Kidney (tissue), 13 donors: ENCODE measurements at regions not wholly inside any gene's neighbourhood (a gene's known extent, or its start where the extent isn't known, plus 50 kb on each side); places are given as distances from the start of the nearest gene placed in this dataset.

Experiments
- DNase-seq, 5 donors: peaks; one replicate each; pipeline ENCODE4 v3.0.0-alpha.2; 2013 to 2020
- FAIRE-seq: peaks from 2 replicates; lab custom pipeline; 2012; peaks lifted over from hg19 to GRCh38; lab: Jason Lieb, UNC
- H3K27ac ChIP-seq, 2 donors: one replicate each; pipeline ENCODE4 v1.7.0; 2013; ENCODE audit warnings: low read depth in 2 of 2, low read length in 2 of 2, inconsistent platforms in 1 of 2
- H3K27me3 ChIP-seq: one replicate; pipeline ENCODE4 v1.7.1; 2013; ENCODE audit warnings: low read length, inconsistent platforms; ENCODE audit not compliant: control insufficient read depth, insufficient read depth
- H3K36me3 ChIP-seq, 3 donors: one replicate each; pipeline versions ENCODE4 v1.7.0 to v1.7.1; 2013; ENCODE audit warnings: low read length in 3 of 3, control low read depth in 1 of 3, inconsistent platforms in 1 of 3; ENCODE audit not compliant: insufficient read depth in 3 of 3, control insufficient read depth in 2 of 3
- H3K4me1 ChIP-seq, 3 donors: one replicate each; pipeline versions ENCODE4 v1.7.0 to v1.7.1; 2013; ENCODE audit warnings: low read length in 3 of 3, inconsistent platforms in 1 of 3, low read depth in 1 of 3; ENCODE audit not compliant: control insufficient read depth in 2 of 3, insufficient read depth in 2 of 3
- H3K4me3 ChIP-seq, 3 donors: one replicate each; pipeline versions ENCODE4 v1.7.0 to v1.8.1; 2013; ENCODE audit warnings: low read length in 3 of 3, control low read depth in 1 of 3, inconsistent platforms in 1 of 3
- H3K9ac ChIP-seq, 3 donors: one replicate each; pipeline versions ENCODE4 v1.7.0 to v1.7.1; 2013; ENCODE audit warnings: low read length in 3 of 3, control low read depth in 1 of 3, inconsistent platforms in 1 of 3
- H3K9me3 ChIP-seq, 3 donors: one replicate each; pipeline versions ENCODE4 v1.7.0 to v1.7.1; 2013; ENCODE audit warnings: low read length in 3 of 3, control low read depth in 1 of 3, inconsistent platforms in 1 of 3; ENCODE audit not compliant: control insufficient read depth in 2 of 3, insufficient read depth in 1 of 3
- intact Hi-C: fragments of 100-400 bp; cut with DNase I; formaldehyde crosslinking; loops from one replicate; pipeline ENCODE4 v1.11.1; 2022
- TF ChIP-seq, protein P1 (sequence below): IDR thresholded peaks from 3 replicates; pipeline ENCODE4 v1.5.1; 2012; ENCODE audit warnings: mild to moderate bottlenecking, moderate library complexity, borderline replicate concordance; ENCODE audit not compliant: insufficient read depth; ENCODE audit errors: extremely low read depth
- donor health status: control.
- donor health status: control.
- donor health status: control.
- donor health status: control.
- donor health status: control.
- donor health status: DM: yes; HTN: yes; CAD: no.
- donor health status: Normal renal cell carcinoma (clear cell type).

DNA sequence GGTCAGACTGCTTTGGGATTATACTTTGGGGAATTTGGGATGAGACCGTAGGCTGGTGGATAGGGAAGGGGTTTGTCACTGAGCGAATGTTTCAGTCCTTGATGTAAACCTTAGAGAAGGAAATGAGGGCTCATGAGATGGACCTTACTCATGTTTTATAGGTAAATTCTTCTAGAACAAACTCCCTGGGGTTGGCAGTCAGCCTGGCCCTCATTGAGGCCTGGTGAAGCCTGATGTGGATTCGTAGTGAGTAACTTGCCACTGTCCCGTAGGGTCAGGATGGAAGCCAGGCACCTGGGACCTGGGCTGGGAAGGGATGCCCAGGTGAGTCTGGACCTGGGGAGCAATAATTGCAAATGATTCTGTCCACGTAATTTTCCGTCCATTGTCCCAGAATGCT is 258.3 kb downstream of the LPIN1 start:
- Histone ChIP-seq H3K9me3 (no peaks in the 10 kb centered on the region), H3K4me1 (peaks cover 0 to 19% (median 8%) of the 10 kb centered on the region in 3 donors), H3K4me3 (no peak overlapping the region), H3K9ac (no peak overlapping the region), H3K27me3 (no peaks in the 10 kb centered on the region), H3K27ac (no peak overlapping the region), H3K36me3 (no peaks in the 10 kb centered on the region)
- FAIRE-seq (no peak), DNase-seq (no peak)
- TF ChIP-seq, protein P1, sequence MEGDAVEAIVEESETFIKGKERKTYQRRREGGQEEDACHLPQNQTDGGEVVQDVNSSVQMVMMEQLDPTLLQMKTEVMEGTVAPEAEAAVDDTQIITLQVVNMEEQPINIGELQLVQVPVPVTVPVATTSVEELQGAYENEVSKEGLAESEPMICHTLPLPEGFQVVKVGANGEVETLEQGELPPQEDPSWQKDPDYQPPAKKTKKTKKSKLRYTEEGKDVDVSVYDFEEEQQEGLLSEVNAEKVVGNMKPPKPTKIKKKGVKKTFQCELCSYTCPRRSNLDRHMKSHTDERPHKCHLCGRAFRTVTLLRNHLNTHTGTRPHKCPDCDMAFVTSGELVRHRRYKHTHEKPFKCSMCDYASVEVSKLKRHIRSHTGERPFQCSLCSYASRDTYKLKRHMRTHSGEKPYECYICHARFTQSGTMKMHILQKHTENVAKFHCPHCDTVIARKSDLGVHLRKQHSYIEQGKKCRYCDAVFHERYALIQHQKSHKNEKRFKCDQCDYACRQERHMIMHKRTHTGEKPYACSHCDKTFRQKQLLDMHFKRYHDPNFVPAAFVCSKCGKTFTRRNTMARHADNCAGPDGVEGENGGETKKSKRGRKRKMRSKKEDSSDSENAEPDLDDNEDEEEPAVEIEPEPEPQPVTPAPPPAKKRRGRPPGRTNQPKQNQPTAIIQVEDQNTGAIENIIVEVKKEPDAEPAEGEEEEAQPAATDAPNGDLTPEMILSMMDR = no peak
- intact Hi-C loops = no loop called here

DNA sequence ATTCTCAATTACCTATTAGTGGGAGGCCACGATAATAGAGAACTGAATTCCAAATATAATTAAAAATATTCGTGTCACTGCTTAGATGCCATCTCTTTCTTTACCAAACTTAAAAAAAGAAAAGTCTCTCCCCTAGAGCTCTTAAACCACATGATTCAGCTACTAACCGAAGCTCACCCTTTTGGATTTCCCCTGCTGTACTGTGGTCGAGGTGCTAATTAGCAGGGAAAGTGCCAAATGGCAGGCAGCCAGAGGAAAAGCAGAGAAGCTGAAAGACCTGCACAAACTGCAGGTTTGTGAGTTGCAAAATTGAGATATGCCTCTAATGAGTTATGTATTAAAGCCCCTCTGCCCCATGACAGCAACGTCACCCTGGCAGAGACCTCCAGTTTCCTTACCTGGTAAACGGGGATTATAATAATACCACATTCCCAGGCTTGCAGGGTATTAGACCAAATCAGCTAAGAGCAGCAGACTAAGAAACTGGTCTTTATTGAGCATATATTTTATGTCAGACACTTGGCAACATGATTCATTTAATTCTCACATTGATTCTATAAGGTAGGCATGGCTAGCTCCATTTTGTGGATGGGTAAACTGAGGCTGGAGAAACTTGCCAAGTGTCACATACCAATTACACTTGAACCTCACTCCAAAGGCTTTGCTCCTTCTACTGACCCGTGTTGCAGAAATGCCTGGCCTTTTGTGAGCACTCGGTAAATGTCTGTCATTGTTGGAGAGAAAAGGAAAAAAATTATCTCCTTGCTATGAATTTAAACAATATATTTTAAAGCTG is 259.7 kb downstream of the LPIN1 start:
- Histone ChIP-seq H3K4me3 (no peak overlapping the region), H3K36me3 (no peaks in the 10 kb centered on the region), H3K27ac (peak overlapping the region; percentile 33 to 61), H3K27me3 (no peaks in the 10 kb centered on the region), H3K9ac (no peak overlapping the region), H3K9me3 (no peaks in the 10 kb centered on the region), H3K4me1 (peaks cover 0 to 19% (median 8%) of the 10 kb centered on the region in 3 donors)
- peak; percentile 8 for FAIRE-seq
- TF ChIP-seq, protein P1 = no peak
- peak in 2 of 5 donors; percentile 50 to 85 for DNase-seq
- intact Hi-C loops = no loop called here

DNA sequence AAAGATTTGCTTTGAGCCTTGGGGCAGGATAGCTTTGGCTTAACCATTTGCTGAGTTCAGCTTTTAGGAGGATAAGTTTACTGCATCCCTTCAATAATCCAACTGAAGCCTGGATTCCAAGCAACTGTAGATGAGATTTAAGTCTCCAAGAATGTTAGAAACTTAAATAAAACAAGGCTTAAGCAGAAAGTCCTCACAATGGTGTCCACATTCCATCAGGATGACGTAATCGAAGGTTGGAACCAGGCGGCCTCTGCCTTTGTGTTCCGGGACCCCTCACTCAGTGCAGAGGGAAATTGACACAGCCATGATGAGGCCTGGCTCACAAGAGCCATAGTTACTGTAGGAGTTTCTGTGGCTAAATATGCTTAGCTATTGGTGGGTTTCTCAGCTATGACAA is 260.4 kb downstream of the LPIN1 start:
- FAIRE-seq (no peak), DNase-seq (peak in 4 of 5 donors; percentile 50 to 86 (median 76))
- no peak overlapping the region for H3K9ac ChIP-seq
- intact Hi-C loops = no loop called here
- H3K27ac ChIP-seq = peak overlapping the region; percentile 33 to 61
- no peaks in the 10 kb centered on the region for H3K27me3 ChIP-seq
- TF ChIP-seq, protein P1 = no peak
- H3K9me3 ChIP-seq = no peaks in the 10 kb centered on the region
- peaks cover 0 to 19% (median 8%) of the 10 kb centered on the region in 3 donors for H3K4me1 ChIP-seq
- H3K4me3 ChIP-seq = no peak overlapping the region
- no peaks in the 10 kb centered on the region for H3K36me3 ChIP-seq
